K562 (cell line): ENCODE measurements at regions not wholly inside any gene's neighbourhood (a gene's known extent, or its start where the extent isn't known, plus 50 kb on each side); places are given as distances from the start of the nearest gene placed in this dataset.

Source experiments
- CBFA2T2 ChIP-seq: fragments of 450-650 bp; conservative IDR thresholded peaks from 2 replicates; pipeline ENCODE4 v1.6.1; 2017; ENCODE audit warnings: mild to moderate bottlenecking
- CBX5 ChIP-seq: IDR thresholded peaks from 2 replicates; pipeline ENCODE4 v1.6.1; 2014; ENCODE audit warnings: low read depth, borderline replicate concordance
- CCNT2 ChIP-seq: IDR thresholded peaks from 2 replicates; pipeline ENCODE4 v1.6.1; 2011; ENCODE audit warnings: borderline replicate concordance, low read depth, mild to moderate bottlenecking, moderate library complexity, mixed read lengths, low read length; ENCODE audit not compliant: insufficient read length; ENCODE audit errors: extremely low read depth
- DMBX1 ChIP-seq: fragments of 250-450 bp; sonication (Bioruptor Pico); IDR thresholded peaks from 2 replicates; pipeline ENCODE4 v1.8.0; 2022; ENCODE audit warnings: inconsistent platforms, mild to moderate bottlenecking, moderate library complexity, borderline replicate concordance
- DPF2 ChIP-seq: fragments of 450-650 bp; IDR thresholded peaks from 2 replicates; pipeline ENCODE4 v1.6.1; 2016
- EGR1 ChIP-seq: fragments of 450-650 bp; conservative IDR thresholded peaks from 2 replicates; pipeline ENCODE4 v1.6.1; 2017; ENCODE audit warnings: mild to moderate bottlenecking
- EHMT2 ChIP-seq: fragments of 450-650 bp; IDR thresholded peaks from 2 replicates; pipeline ENCODE4 v1.6.1; 2018; ENCODE audit warnings: antibody characterized with exemption
- GABPB1 ChIP-seq: sonication (generic); formaldehyde crosslinking; IDR thresholded peaks from 2 replicates; pipeline ENCODE4 v1.8.0; 2022; ENCODE audit warnings: mild to moderate bottlenecking, missing genetic modification reagents
- HNRNPUL1 ChIP-seq: fragments of 200-400 bp; formaldehyde crosslinking; IDR thresholded peaks from 2 replicates; pipeline ENCODE4 v1.6.1; 2017; ENCODE audit warnings: low read length
- KLF16 ChIP-seq: IDR thresholded peaks from 2 replicates; pipeline ENCODE4 v1.6.1; 2016; ENCODE audit warnings: antibody characterized with exemption
- MLLT1 ChIP-seq, 2 experiments: fragments of 450-650 bp; IDR thresholded peaks; 2 replicates each; pipeline ENCODE4 v1.6.1; 2016
- NCOR1 ChIP-seq: fragments of 450-650 bp; IDR thresholded peaks from 2 replicates; pipeline ENCODE4 v1.6.1; 2016; ENCODE audit warnings: mild to moderate bottlenecking, moderate library complexity
- POLR2B ChIP-seq: fragments of 450-650 bp; IDR thresholded peaks from 2 replicates; pipeline ENCODE4 v1.6.1; 2018; ENCODE audit warnings: low read depth; ENCODE audit not compliant: partially characterized antibody
- POLR3G ChIP-seq: IDR thresholded peaks from 2 replicates; pipeline ENCODE4 v1.6.1; 2011; ENCODE audit not compliant: insufficient read length, insufficient replicate concordance; ENCODE audit errors: extremely low read depth
- SAP30 ChIP-seq: fragments of 200-600 bp; sonication (generic); IDR thresholded peaks from 2 replicates; pipeline ENCODE4 v1.6.1; 2012; ENCODE audit warnings: borderline replicate concordance, low read depth, mild to moderate bottlenecking, moderate library complexity, low read length, control low read depth, inconsistent platforms; ENCODE audit not compliant: insufficient read depth, poor library complexity, severe bottlenecking
- SMAD4 ChIP-seq: fragments of 250-450 bp; sonication (Bioruptor Pico); conservative IDR thresholded peaks from 2 replicates; pipeline ENCODE4 v1.8.0; 2021; ENCODE audit warnings: inconsistent platforms, mild to moderate bottlenecking, moderate library complexity
- SMARCC2 ChIP-seq: fragments of 450-650 bp; IDR thresholded peaks from 2 replicates; pipeline ENCODE4 v1.6.1; 2017; ENCODE audit warnings: antibody characterized with exemption, moderate library complexity, mild to moderate bottlenecking, low read depth
- STAT5A ChIP-seq: IDR thresholded peaks from 2 replicates; pipeline ENCODE4 v1.6.1; 2012; ENCODE audit warnings: low read length, inconsistent platforms, borderline replicate concordance
- TAL1 ChIP-seq: fragments of 450-650 bp; IDR thresholded peaks from 2 replicates; pipeline ENCODE4 v1.6.1; 2016; ENCODE audit warnings: mild to moderate bottlenecking
- TRIM24 ChIP-seq, 2 experiments: fragments of 450-650 bp; IDR thresholded peaks; 2 replicates each; pipeline ENCODE4 v1.6.1; 2016
- ZKSCAN8 ChIP-seq: fragments of 200-800 bp; sonication (Bioruptor generic); IDR thresholded peaks from 2 replicates; pipeline ENCODE4 v1.6.1; 2016; ENCODE audit warnings: missing genetic modification characterization, missing compliant biosample characterization
- ZNF407 ChIP-seq: fragments of 450-650 bp; IDR thresholded peaks from 2 replicates; pipeline ENCODE4 v1.6.1; 2016; ENCODE audit warnings: low read depth

DNA sequence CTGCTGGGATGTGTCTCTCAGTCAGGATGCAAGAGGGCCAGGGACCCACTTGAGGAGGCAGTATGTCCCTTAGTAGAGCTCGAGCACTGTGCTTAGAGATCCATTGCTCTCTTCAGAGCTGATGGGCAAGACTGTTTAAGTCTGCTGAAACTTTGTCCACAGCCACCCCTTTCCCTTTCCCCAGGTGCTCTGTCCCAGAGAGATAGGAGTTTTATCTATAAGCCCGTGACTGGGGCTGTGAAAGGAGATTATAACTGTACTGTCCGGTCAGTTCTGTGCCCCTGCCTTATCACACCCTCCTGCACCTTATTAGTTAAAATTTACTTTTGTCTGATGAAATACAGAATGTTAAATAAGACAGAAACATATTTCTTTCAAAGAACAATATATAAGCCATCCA lies 378.4 kb downstream of the PABPC4L start (continued):
- TF ChIP-seq SMAD4 (CRISPR knock-in tag) (peak; percentile 43; the same call in 1 of the 2 replicates), POLR3G (no peak), MLLT1 (IDR thresholded peaks at IDR 0.05) (no peak), ZKSCAN8 (CRISPR knock-in tag) (no peak), HNRNPUL1 (no peak), TAL1 (peak; percentile 87), KLF16 (peak; percentile 40; the same call in 1 of the 2 replicates), DMBX1 (CRISPR knock-in tag) (peak; percentile 61), STAT5A (peak; percentile 47; the same call in 1 of the 2 replicates), EHMT2 (no peak), EGR1 (no peak), NCOR1 (peak; percentile 68), ZNF407 (no peak), POLR2B (no peak), DPF2 (no peak), SAP30 (no peak), SMARCC2 (no peak), GABPB1 (CRISPR knock-in tag) (no peak), CBX5 (no peak), CCNT2 (no peak), CBFA2T2 (peak; percentile 82), TRIM24 (IDR thresholded peaks at IDR 0.05) (peak; percentile 78 to 79)
